ENCODE measurements at regions not wholly inside any gene's neighbourhood (a gene's known extent, or its start where the extent isn't known, plus 50 kb on each side); places are given as distances from the start of the nearest gene placed in this dataset.

DNA sequence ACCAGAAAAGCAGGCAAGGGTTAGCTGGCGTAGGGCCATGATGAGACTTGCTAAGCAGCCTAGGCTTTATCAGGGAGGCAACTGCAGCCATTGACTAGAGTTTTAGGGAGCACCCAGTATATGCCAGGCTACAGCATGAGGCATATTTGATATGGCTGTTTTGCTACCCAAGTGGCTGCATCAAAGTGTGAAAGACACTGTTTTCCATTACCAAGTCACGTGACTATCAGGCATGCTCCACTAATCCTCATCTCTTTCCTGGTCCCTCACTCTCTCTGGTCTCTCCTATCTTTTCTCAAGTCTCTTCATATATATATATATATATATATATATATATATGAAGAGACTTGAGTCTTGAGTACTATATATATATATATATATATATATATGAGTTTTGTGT is 206.7 kb upstream of the POU3F1 start:
- H3K27me3 ChIP-seq (ENCODE audit: control insufficient read depth in 5 of 5, insufficient read depth in 4 of 5, low read length in 5 of 5): peaks cover 4 to 22% (median 13%) of the 10 kb centered on the region in 5 donors
- H3K27ac ChIP-seq (ENCODE audit: low read depth, low read length): no peak overlapping the region
- no peak overlapping the region for H3K9ac ChIP-seq (ENCODE audit: low read length in 5 of 5)
- peaks cover 0 to 6% (median 0%) of the 10 kb centered on the region in 5 donors for H3K4me1 ChIP-seq (ENCODE audit: control insufficient read depth in 5 of 5, insufficient read depth in 5 of 5, low read length in 5 of 5)
- no peaks in the 10 kb centered on the region for H3K9me3 ChIP-seq (ENCODE audit: control insufficient read depth in 5 of 5, low read length in 5 of 5)
- no peaks in the 10 kb centered on the region for H3K36me3 ChIP-seq (ENCODE audit: control insufficient read depth in 5 of 5, insufficient read depth in 5 of 5, low read length in 5 of 5)
- H3K4me3 ChIP-seq (ENCODE audit: low read depth in 1 of 5, low read length in 5 of 5): no peak overlapping the region

DNA sequence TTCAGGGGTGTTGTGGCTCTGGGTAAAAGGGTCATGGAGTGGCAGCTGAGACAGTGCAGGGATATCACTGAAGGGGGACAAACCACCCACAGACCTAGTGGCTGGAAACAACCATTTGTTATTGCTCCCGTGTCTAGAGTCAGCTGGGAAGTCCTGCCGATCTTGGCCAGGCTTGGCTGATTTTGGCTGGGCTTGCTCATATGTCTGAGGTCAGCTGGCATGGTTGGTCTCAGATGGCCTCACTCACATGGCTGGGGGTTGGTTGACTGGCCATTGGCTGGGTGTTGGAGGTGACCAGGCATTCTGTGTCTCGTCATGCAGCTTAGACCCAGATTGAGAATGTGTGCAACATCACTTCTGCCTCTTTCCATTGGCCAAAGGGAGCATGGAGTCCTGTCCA is 203.8 kb upstream of the POU3F1 start:
- H3K36me3 ChIP-seq (ENCODE audit: control insufficient read depth in 5 of 5, insufficient read depth in 5 of 5, low read length in 5 of 5): no peaks in the 10 kb centered on the region
- no peak overlapping the region for H3K27ac ChIP-seq (ENCODE audit: low read depth, low read length)
- peaks cover 0 to 22% (median 12%) of the 10 kb centered on the region in 5 donors for H3K4me1 ChIP-seq (ENCODE audit: control insufficient read depth in 5 of 5, insufficient read depth in 5 of 5, low read length in 5 of 5)
- peaks cover 0 to 22% (median 11%) of the 10 kb centered on the region in 5 donors for H3K27me3 ChIP-seq (ENCODE audit: control insufficient read depth in 5 of 5, insufficient read depth in 4 of 5, low read length in 5 of 5)
- no peaks in the 10 kb centered on the region for H3K9me3 ChIP-seq (ENCODE audit: control insufficient read depth in 5 of 5, low read length in 5 of 5)
- no peak overlapping the region for H3K4me3 ChIP-seq (ENCODE audit: low read depth in 1 of 5, low read length in 5 of 5)
- no peak overlapping the region for H3K9ac ChIP-seq (ENCODE audit: low read length in 5 of 5)

DNA sequence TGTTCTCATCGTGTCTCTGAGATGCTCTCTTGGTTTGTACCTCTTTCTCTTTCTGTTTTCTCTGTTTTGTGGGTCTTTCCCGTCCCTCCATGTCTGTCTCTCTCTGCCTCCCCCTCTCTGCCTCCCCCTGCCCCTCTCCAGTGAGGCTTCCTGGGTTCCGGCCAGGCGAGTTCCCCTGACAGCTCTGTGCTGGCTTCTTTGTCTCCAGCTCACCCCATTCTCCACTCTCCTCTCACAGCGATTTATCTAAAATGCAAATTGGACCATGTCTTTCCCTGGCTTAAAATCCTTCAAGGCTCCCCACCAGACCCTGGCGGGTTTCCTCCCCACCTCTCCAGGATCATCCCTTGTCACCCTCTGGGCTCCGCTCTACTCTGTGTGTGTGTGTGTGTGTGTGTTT is 202.4 kb upstream of the POU3F1 start:
- Histone ChIP-seq H3K27ac (ENCODE audit: low read depth, low read length) (no peak overlapping the region), H3K4me1 (ENCODE audit: control insufficient read depth in 5 of 5, insufficient read depth in 5 of 5, low read length in 5 of 5) (peaks cover 0 to 17% (median 11%) of the 10 kb centered on the region in 5 donors), H3K4me3 (ENCODE audit: low read depth in 1 of 5, low read length in 5 of 5) (no peak overlapping the region), H3K9ac (ENCODE audit: low read length in 5 of 5) (no peak overlapping the region), H3K27me3 (ENCODE audit: control insufficient read depth in 5 of 5, insufficient read depth in 4 of 5, low read length in 5 of 5) (peaks cover 0 to 22% (median 11%) of the 10 kb centered on the region in 5 donors), H3K36me3 (ENCODE audit: control insufficient read depth in 5 of 5, insufficient read depth in 5 of 5, low read length in 5 of 5) (no peaks in the 10 kb centered on the region), H3K9me3 (ENCODE audit: control insufficient read depth in 5 of 5, low read length in 5 of 5) (no peaks in the 10 kb centered on the region)

- Histone ChIP-seq H3K9me3 (ENCODE audit: control insufficient read depth in 5 of 5, low read length in 5 of 5) (no peaks in the 10 kb centered on the region), H3K27ac (ENCODE audit: low read depth, low read length) (no peak overlapping the region), H3K4me1 (ENCODE audit: control insufficient read depth in 5 of 5, insufficient read depth in 5 of 5, low read length in 5 of 5) (peaks cover 0 to 16% (median 11%) of the 10 kb centered on the region in 5 donors), H3K27me3 (ENCODE audit: control insufficient read depth in 5 of 5, insufficient read depth in 4 of 5, low read length in 5 of 5) (peaks cover 0 to 12% (median 11%) of the 10 kb centered on the region in 5 donors), H3K36me3 (ENCODE audit: control insufficient read depth in 5 of 5, insufficient read depth in 5 of 5, low read length in 5 of 5) (no peaks in the 10 kb centered on the region), H3K9ac (ENCODE audit: low read length in 5 of 5) (no peak overlapping the region), H3K4me3 (ENCODE audit: low read depth in 1 of 5, low read length in 5 of 5) (peak overlapping the region in 4 of 5 donors; percentile 1 to 25 (median 21))
These were observed 200.7 kb upstream of the POU3F1 start for GRCh38 chr1:38246955-38247952.

DNA sequence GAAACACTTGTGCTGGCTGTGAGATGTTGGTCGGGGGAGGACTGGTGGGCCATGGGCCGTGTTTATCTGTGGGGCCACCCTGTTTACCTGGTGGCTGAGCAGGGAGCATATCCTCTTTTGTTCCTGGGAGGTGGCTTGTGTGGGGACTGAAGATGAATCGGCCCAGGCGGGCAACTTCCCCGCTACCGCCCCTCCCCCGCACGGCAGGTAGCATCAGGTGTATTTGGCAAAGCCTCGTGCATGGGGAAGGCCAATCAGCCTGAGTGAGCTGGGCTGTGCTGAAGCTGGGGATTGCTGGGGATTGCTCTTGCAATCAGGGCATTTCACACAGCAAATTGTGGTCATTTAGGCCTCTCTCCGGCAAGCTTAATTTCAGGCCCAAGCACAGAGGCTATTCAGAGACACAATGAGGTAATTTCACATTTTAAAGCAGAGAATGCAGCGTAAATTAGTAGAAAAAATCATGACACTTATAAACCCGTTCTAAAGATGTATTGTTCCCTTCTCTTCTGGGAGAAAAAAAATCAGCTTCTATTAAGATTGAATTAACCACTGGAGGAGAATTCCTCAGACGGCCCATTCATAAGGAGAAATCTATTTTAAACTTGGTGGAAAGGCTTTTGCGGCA is 197.7 kb upstream of the POU3F1 start:
- H3K9ac ChIP-seq (ENCODE audit: low read length in 5 of 5): no peak overlapping the region
- H3K4me1 ChIP-seq (ENCODE audit: control insufficient read depth in 5 of 5, insufficient read depth in 5 of 5, low read length in 5 of 5): peaks cover 0 to 16% (median 11%) of the 10 kb centered on the region in 5 donors
- H3K27ac ChIP-seq (ENCODE audit: low read depth, low read length): no peak overlapping the region
- no peak overlapping the region for H3K4me3 ChIP-seq (ENCODE audit: low read depth in 1 of 5, low read length in 5 of 5)
- peaks cover 0 to 4% (median 0%) of the 10 kb centered on the region in 5 donors for H3K9me3 ChIP-seq (ENCODE audit: control insufficient read depth in 5 of 5, low read length in 5 of 5)
- H3K27me3 ChIP-seq (ENCODE audit: control insufficient read depth in 5 of 5, insufficient read depth in 4 of 5, low read length in 5 of 5): peaks cover 0 to 6% (median 0%) of the 10 kb centered on the region in 5 donors
- no peaks in the 10 kb centered on the region for H3K36me3 ChIP-seq (ENCODE audit: control insufficient read depth in 5 of 5, insufficient read depth in 5 of 5, low read length in 5 of 5)

DNA sequence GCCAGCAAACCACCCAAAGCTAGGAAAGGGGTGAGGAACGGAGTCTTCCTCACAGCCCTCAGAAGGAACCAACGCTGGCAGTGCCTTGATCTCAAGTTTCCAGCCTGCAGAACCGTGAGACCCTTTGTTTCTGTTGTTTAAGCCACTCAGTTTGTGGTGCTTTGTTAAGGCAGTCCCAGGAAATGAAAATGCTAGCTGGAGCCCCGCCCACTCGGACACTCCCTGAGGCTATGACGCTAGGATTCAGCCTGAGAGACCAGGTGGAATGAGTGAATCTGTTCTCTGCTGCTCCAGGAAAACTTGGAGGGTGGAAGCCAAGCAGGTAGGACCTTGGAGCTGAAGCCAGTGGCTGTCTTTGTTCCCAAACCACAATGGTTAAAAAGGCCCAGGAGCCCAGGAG is 196.5 kb upstream of the POU3F1 start:
- Histone ChIP-seq H3K9ac (ENCODE audit: low read length in 5 of 5) (no peak overlapping the region), H3K27ac (ENCODE audit: low read depth, low read length) (no peak overlapping the region), H3K27me3 (ENCODE audit: control insufficient read depth in 5 of 5, insufficient read depth in 4 of 5, low read length in 5 of 5) (no peaks in the 10 kb centered on the region), H3K4me3 (ENCODE audit: low read depth in 1 of 5, low read length in 5 of 5) (no peak overlapping the region), H3K9me3 (ENCODE audit: control insufficient read depth in 5 of 5, low read length in 5 of 5) (peaks cover 0 to 4% (median 0%) of the 10 kb centered on the region in 5 donors), H3K36me3 (ENCODE audit: control insufficient read depth in 5 of 5, insufficient read depth in 5 of 5, low read length in 5 of 5) (no peaks in the 10 kb centered on the region), H3K4me1 (ENCODE audit: control insufficient read depth in 5 of 5, insufficient read depth in 5 of 5, low read length in 5 of 5) (peaks cover 0 to 16% (median 11%) of the 10 kb centered on the region in 5 donors)

- Histone ChIP-seq H3K27me3 (ENCODE audit: control insufficient read depth in 5 of 5, insufficient read depth in 4 of 5, low read length in 5 of 5) (no peaks in the 10 kb centered on the region), H3K36me3 (ENCODE audit: control insufficient read depth in 5 of 5, insufficient read depth in 5 of 5, low read length in 5 of 5) (no peaks in the 10 kb centered on the region), H3K4me1 (ENCODE audit: control insufficient read depth in 5 of 5, insufficient read depth in 5 of 5, low read length in 5 of 5) (peaks cover 0 to 13% (median 11%) of the 10 kb centered on the region in 5 donors), H3K9me3 (ENCODE audit: control insufficient read depth in 5 of 5, low read length in 5 of 5) (peaks cover 0 to 4% (median 0%) of the 10 kb centered on the region in 5 donors), H3K27ac (ENCODE audit: low read depth, low read length) (no peak overlapping the region), H3K4me3 (ENCODE audit: low read depth in 1 of 5, low read length in 5 of 5) (no peak overlapping the region), H3K9ac (ENCODE audit: low read length in 5 of 5) (no peak overlapping the region)
These were observed 195.9 kb upstream of the POU3F1 start for GRCh38 chr1:38242506-38242905.

GRCh38 chr1:38241594-38242334 is 195.2 kb upstream of the POU3F1 start:
- Histone ChIP-seq H3K27me3 (ENCODE audit: control insufficient read depth in 5 of 5, insufficient read depth in 4 of 5, low read length in 5 of 5) (peaks cover 0 to 5% (median 0%) of the 10 kb centered on the region in 5 donors), H3K27ac (ENCODE audit: low read depth, low read length) (no peak overlapping the region), H3K36me3 (ENCODE audit: control insufficient read depth in 5 of 5, insufficient read depth in 5 of 5, low read length in 5 of 5) (no peaks in the 10 kb centered on the region)

GRCh38 chr1:38240618-38241017 is 194.0 kb upstream of the POU3F1 start:
- H3K9ac ChIP-seq (ENCODE audit: low read length in 5 of 5): no peak overlapping the region
- H3K27ac ChIP-seq (ENCODE audit: low read depth, low read length): no peak overlapping the region

More at GRCh38 chr1:38241594-38242334, 195.2 kb upstream of the POU3F1 start:
- H3K4me3 ChIP-seq (ENCODE audit: low read depth in 1 of 5, low read length in 5 of 5): no peak overlapping the region
- no peak overlapping the region for H3K9ac ChIP-seq (ENCODE audit: low read length in 5 of 5)
- peaks cover 0 to 4% (median 0%) of the 10 kb centered on the region in 5 donors for H3K9me3 ChIP-seq (ENCODE audit: control insufficient read depth in 5 of 5, low read length in 5 of 5)
- H3K4me1 ChIP-seq (ENCODE audit: control insufficient read depth in 5 of 5, insufficient read depth in 5 of 5, low read length in 5 of 5): peaks cover 0 to 5% (median 3%) of the 10 kb centered on the region in 5 donors

More at GRCh38 chr1:38240618-38241017, 194.0 kb upstream of the POU3F1 start:
- Histone ChIP-seq H3K4me3 (ENCODE audit: low read depth in 1 of 5, low read length in 5 of 5) (no peak overlapping the region), H3K27me3 (ENCODE audit: control insufficient read depth in 5 of 5, insufficient read depth in 4 of 5, low read length in 5 of 5) (peaks cover 0 to 7% (median 0%) of the 10 kb centered on the region in 5 donors), H3K9me3 (ENCODE audit: control insufficient read depth in 5 of 5, low read length in 5 of 5) (peaks cover 0 to 4% (median 0%) of the 10 kb centered on the region in 5 donors), H3K4me1 (ENCODE audit: control insufficient read depth in 5 of 5, insufficient read depth in 5 of 5, low read length in 5 of 5) (no peaks in the 10 kb centered on the region), H3K36me3 (ENCODE audit: control insufficient read depth in 5 of 5, insufficient read depth in 5 of 5, low read length in 5 of 5) (no peaks in the 10 kb centered on the region)

All from subcutaneous abdominal adipose tissue (tissue), 5 donors.